Subcutaneous abdominal adipose tissue (tissue), 5 donors: ENCODE measurements at regions not wholly inside any gene's neighbourhood (a gene's known extent, or its start where the extent isn't known, plus 50 kb on each side); places are given as distances from the start of the nearest gene placed in this dataset.

Source experiments
- H3K27ac ChIP-seq: one replicate; pipeline ENCODE4 v1.7.0; 2013; ENCODE audit warnings: low read depth, mild to moderate bottlenecking, inconsistent platforms, low read length, moderate library complexity
- H3K27me3 ChIP-seq, 5 donors: one replicate each; pipeline ENCODE4 v1.7.0; 2013; ENCODE audit warnings: low read length in 5 of 5, inconsistent platforms in 1 of 5; ENCODE audit not compliant: control insufficient read depth in 5 of 5, insufficient read depth in 4 of 5
- H3K36me3 ChIP-seq, 5 donors: one replicate each; pipeline ENCODE4 v1.7.0; 2013; ENCODE audit warnings: low read length in 5 of 5; ENCODE audit not compliant: control insufficient read depth in 5 of 5, insufficient read depth in 5 of 5
- H3K4me1 ChIP-seq, 5 donors: one replicate each; pipeline ENCODE4 v1.7.0; 2013; ENCODE audit warnings: low read length in 5 of 5, mild to moderate bottlenecking in 3 of 5, moderate library complexity in 1 of 5; ENCODE audit not compliant: control insufficient read depth in 5 of 5, insufficient read depth in 5 of 5
- H3K4me3 ChIP-seq, 5 donors: one replicate each; pipeline ENCODE4 v1.7.0; 2013; ENCODE audit warnings: low read length in 5 of 5, low read depth in 1 of 5
- H3K9ac ChIP-seq, 5 donors: one replicate each; pipeline ENCODE4 v1.7.0; 2013; ENCODE audit warnings: low read length in 5 of 5, mild to moderate bottlenecking in 4 of 5, moderate library complexity in 3 of 5
- H3K9me3 ChIP-seq, 5 donors: one replicate each; pipeline ENCODE4 v1.7.0; 2013; ENCODE audit warnings: low read length in 5 of 5; ENCODE audit not compliant: control insufficient read depth in 5 of 5
- donor health status: healthy.
- donor health status: healthy.
- donor health status: healthy.
- donor health status: healthy.
- donor health status: healthy.

DNA sequence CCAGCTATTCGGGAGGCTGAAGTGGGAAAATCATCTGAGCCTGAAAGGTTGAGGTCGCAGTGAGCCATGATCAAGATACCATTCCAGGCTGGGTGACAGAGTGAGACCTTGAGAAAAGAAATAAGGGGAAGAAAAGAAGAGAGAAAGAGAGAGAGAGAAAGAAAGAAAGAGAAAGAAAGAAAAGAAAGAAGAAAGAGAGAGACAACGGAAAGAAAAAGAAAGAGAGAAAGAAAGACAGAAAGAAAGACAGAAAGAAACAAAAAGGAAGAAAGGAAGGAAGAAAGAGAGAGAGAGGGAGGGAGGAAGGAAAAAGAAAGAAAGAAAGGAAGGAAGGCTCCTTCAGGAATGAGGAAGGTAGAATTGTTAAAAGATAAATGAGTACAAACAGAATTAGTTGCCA is 84.5 kb downstream of the RPL22L1 start:
- Histone ChIP-seq H3K36me3 (no peaks in the 10 kb centered on the region), H3K9me3 (no peaks in the 10 kb centered on the region), H3K27me3 (no peaks in the 10 kb centered on the region), H3K27ac (no peak overlapping the region), H3K4me1 (no peaks in the 10 kb centered on the region), H3K9ac (no peak overlapping the region), H3K4me3 (no peak overlapping the region)

DNA sequence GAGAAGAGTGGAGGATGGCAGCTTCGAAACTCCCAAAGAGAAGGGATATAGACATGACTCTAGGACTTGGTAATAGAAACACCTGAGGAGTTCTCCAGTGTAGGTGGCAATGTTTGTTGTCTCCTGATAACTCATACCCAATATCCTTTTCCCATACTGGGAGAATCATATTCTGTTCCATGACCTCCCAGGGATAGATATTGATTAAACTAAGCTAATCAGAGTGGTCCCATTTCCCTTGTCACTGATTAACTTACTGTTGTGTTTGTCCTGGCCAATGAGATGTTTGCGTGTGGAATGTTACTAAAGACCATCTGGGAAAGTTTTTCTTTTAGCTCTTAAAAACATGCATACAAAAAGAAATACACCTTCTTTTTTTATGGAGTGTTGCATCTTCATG is 85.6 kb downstream of the RPL22L1 start:
- Histone ChIP-seq H3K27ac (no peak overlapping the region), H3K27me3 (no peaks in the 10 kb centered on the region), H3K36me3 (no peaks in the 10 kb centered on the region), H3K9me3 (no peaks in the 10 kb centered on the region), H3K4me3 (no peak overlapping the region), H3K9ac (no peak overlapping the region), H3K4me1 (no peaks in the 10 kb centered on the region)

DNA sequence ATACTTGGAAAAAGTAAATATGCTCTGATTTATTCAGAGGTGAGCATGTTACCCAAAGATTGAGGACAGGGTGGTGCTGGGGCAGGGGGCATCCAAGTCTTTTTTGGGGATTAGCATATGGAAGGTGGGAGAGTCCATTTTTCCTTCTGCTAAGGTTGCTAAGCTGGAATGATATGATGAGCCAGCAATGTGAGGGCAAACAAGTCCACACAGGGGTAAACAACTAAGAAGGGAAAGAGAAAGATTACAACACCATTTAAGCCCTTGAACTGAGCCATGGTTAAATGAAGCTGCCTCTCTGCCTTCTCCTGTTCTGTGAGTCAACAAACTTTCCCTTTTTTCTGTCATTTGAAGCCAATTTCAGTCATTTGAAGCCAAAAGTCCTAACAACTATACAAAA is 89.0 kb downstream of the RPL22L1 start:
- Histone ChIP-seq H3K27me3 (no peaks in the 10 kb centered on the region), H3K36me3 (no peaks in the 10 kb centered on the region), H3K9me3 (no peaks in the 10 kb centered on the region), H3K4me3 (no peak overlapping the region), H3K9ac (no peak overlapping the region), H3K27ac (no peak overlapping the region), H3K4me1 (no peaks in the 10 kb centered on the region)

DNA sequence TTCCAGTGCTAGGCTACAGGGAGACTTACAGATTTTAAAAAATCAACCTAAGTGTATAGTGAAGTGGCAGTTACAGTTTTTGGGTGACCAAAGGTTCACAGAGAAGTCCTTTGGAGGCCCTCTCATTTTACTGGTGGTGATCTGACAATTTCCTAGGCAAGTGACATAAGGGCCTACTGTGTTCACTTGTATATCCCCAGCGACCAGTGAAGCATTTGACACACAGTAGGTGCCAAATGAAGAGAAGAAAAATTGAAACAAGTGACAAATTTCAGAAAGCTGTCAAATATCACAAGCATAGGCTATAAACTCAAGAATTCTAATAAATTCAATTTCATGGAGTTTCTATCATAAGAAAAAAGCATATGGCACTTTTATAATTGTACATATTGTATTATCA is 89.5 kb downstream of the RPL22L1 start:
- Histone ChIP-seq H3K4me3 (no peak overlapping the region), H3K4me1 (no peaks in the 10 kb centered on the region), H3K27ac (no peak overlapping the region), H3K9ac (no peak overlapping the region), H3K9me3 (no peaks in the 10 kb centered on the region), H3K36me3 (no peaks in the 10 kb centered on the region), H3K27me3 (no peaks in the 10 kb centered on the region)

DNA sequence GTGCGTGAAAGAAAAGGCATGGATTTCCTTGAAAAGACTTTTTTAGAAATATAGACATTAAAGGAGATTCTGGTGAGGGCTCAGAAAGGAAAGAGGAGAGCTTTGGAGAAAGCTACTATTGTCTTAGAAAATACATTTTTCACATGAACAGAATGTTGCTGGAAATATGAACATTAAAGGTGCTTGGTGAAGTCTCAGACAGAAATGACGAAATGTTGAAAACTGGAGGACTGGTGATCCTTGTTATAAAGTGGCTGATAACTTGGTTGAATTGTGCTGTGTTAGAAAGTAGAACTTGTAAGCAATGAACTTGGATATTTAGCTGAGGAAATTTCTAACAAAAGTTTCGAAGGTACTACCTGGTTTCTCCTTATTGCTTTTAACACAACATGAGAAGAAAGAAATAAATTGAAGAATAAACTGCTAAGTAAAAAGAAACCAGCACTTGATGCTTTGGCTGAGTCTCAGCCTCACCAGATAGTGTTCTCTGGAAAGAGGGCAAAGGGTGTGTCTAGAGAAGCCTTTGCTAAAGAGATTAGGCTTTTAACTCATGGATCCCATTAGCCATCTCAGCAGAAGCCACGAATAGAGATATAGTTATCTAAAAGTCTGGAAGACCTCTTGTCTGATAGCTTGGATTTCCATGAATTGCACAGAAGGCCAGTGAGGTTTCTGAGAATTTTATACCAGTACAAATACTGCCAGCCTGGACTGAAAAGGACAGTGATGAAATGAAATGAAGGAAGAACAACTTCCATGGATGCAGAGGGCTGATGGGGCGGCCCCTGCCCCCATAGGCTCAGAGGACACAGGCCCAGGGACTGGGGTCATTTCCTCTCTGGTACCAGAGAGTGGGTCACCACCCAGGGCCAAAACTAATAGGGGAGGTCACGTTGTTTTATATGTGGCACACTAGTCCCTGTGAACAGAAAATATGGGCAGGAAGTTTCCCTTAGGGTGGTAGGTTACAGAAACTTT is 91.5 kb downstream of the RPL22L1 start:
- no peak overlapping the region for H3K9ac ChIP-seq
- no peak overlapping the region for H3K27ac ChIP-seq
- H3K27me3 ChIP-seq, result no peaks in the 10 kb centered on the region
- H3K4me3 ChIP-seq, result no peak overlapping the region
- no peaks in the 10 kb centered on the region for H3K4me1 ChIP-seq
- H3K9me3 ChIP-seq, result no peaks in the 10 kb centered on the region
- no peaks in the 10 kb centered on the region for H3K36me3 ChIP-seq

DNA sequence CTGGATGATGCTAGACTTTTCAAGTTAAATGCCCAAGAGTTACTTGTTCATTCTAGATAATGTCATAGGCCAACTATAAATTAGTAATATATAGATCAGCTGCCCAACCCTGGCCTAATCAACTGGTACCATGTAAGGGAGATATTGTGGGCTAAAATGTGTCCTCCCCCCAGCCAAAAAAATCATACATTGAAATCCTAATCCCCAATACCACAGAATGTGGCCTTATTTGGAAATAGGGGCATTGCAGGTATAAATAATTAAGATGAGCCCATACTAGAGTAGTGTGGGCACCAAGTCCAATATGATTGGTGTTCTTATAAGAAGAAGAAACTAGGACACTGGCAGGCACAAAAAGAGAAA is 92.5 kb downstream of the RPL22L1 start:
- Histone ChIP-seq H3K4me1 (no peaks in the 10 kb centered on the region), H3K27ac (no peak overlapping the region), H3K36me3 (no peaks in the 10 kb centered on the region), H3K9me3 (no peaks in the 10 kb centered on the region), H3K9ac (no peak overlapping the region), H3K4me3 (no peak overlapping the region), H3K27me3 (no peaks in the 10 kb centered on the region)

DNA sequence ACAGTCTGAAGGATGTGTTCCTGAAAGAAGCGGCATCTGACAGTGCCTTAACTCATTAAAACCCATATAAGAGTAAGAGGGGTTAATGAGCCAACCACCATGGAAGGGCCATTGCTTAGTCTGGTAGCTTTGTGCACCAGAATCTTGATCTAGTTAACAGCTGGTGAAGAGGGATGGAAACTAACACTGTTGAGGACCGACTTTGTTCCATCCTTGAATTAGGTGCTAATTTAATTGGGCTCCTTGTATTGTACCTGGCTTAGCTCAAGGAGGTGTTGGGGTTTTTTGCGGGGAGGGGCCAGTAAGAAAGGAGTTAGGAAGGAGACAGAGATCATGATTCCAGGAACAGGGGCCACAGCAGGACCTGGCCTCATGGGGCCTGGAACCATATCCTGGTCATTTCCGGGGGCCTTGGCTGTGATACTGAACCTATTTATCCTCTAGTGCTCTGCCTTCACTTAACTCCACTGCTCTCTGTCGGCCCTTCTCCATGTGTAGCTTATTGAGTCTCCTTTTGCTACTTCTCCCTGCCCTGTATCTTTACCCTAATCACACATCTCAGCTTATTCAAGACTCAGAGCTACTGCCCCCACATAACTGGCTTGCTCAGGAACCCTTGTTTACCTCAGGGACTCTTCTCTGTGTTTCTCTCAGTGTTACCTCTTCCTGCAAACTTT is 93.0 kb downstream of the RPL22L1 start:
- H3K27ac ChIP-seq, result no peak overlapping the region
- no peaks in the 10 kb centered on the region for H3K9me3 ChIP-seq
- no peak overlapping the region for H3K9ac ChIP-seq
- no peak overlapping the region for H3K4me3 ChIP-seq
- H3K4me1 ChIP-seq, result no peaks in the 10 kb centered on the region
- H3K27me3 ChIP-seq, result no peaks in the 10 kb centered on the region
- H3K36me3 ChIP-seq, result no peaks in the 10 kb centered on the region

DNA sequence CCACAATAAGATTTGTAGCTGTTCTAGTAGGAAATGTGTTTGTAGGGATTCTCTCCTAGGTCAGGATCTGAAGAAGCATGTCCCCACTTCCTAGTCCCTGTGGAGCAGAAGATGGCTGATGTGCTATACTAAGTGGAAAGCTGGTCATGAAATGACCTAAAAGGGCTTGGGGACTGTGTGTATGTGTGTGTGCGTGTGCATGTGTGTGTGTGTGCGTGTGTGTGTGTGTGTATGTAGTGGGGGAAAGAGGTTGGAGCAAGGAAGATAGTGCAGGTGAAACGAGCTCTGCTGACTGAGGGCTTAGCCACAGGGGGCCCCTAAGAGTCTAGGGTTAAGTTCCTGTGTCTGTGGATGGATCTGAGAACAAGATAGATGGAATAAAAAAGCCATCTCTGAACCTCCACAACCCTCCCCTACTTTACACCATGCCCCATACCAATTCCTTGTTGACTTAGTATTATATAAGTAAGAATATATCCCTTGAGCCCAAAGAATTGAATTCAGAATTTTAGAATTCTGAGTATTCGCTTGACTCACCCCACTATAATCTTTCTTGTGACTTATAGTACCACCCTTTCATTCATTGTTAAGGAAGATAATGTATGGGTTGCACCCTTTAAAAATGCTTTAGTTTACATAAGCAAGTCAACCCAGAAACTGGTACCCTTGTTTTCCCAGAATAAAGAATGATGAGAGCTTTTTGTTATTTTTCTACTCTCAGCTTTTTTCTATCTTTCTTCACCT is 96.1 kb downstream of the RPL22L1 start:
- H3K36me3 ChIP-seq, result no peaks in the 10 kb centered on the region
- H3K27ac ChIP-seq, result no peak overlapping the region
- H3K27me3 ChIP-seq, result no peaks in the 10 kb centered on the region
- H3K9me3 ChIP-seq, result no peaks in the 10 kb centered on the region
- H3K9ac ChIP-seq, result no peak overlapping the region
- no peak overlapping the region for H3K4me3 ChIP-seq
- no peaks in the 10 kb centered on the region for H3K4me1 ChIP-seq

DNA sequence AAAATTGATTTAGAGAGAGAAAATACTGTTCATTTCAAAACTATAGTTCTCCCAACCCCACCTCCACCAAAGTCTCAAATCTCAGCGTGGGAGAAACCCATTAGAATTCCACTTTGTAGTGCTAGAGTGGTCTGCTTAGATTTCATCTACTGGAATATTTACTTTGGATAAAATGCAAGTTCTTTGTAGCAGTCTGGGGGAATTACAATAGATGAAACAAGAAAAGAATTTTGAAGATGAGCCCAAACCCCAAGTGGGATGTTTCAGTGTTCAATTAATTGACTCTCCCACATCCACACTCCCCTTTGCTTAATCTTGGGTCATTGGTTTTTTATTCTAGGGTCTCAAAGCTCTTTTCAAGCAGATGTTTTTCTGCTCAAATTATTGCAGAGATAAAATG is 97.8 kb downstream of the RPL22L1 start:
- H3K4me1 ChIP-seq, result no peaks in the 10 kb centered on the region
- no peak overlapping the region for H3K9ac ChIP-seq
- no peaks in the 10 kb centered on the region for H3K36me3 ChIP-seq
- H3K4me3 ChIP-seq, result no peak overlapping the region
- no peak overlapping the region for H3K27ac ChIP-seq
- no peaks in the 10 kb centered on the region for H3K9me3 ChIP-seq
- no peaks in the 10 kb centered on the region for H3K27me3 ChIP-seq

DNA sequence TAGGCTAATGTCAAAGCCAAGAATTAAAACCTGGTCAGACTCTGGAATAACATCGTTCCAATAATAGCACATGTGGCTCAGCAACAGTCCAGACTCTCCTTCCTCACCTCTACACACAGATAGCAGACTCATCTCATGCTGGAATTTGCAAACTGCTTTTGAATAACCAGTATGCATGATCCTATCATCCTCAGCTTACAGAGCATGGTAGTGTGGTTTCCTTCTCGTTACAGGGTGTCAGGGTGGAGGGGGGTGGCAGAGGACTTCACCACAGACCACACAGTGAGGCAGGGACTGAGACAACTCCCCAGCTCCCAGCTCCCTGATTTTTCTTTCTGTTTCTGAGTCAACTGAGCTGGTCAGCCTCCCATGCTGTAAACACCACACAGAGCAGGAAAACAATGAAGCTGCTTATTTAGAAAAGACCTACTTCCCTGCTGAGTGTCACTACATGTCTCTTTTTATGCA is 101.6 kb downstream of the RPL22L1 start:
- Histone ChIP-seq H3K9ac (no peak overlapping the region), H3K27ac (no peak overlapping the region), H3K9me3 (no peaks in the 10 kb centered on the region), H3K27me3 (no peaks in the 10 kb centered on the region), H3K4me1 (no peaks in the 10 kb centered on the region), H3K4me3 (no peak overlapping the region), H3K36me3 (no peaks in the 10 kb centered on the region)
